ENCODE measurements at regions not wholly inside any gene's neighbourhood (a gene's known extent, or its start where the extent isn't known, plus 50 kb on each side); places are given as distances from the start of the nearest gene placed in this dataset.

GRCh38 chr5:96595300-96596090 is 66.7 kb upstream of the CAST start:
- peak; percentile 61 for DNase-seq

GRCh38 chr5:96597438-96598020 is 64.6 kb upstream of the CAST start:
- peak; percentile 69 for DNase-seq

- no peak for DNase-seq
Measured at GRCh38 chr5:96601200-96601599, 61.0 kb upstream of the CAST start.

- DNase-seq, result peak; percentile 92
Measured at GRCh38 chr5:96601715-96602244, 60.4 kb upstream of the CAST start.

GRCh38 chr5:96602776-96603175 is 59.4 kb upstream of the CAST start:
- peak; percentile 65 for DNase-seq

- DNase-seq, result no peak
Measured at GRCh38 chr5:96605144-96605837, 56.9 kb upstream of the CAST start.

GRCh38 chr5:96609369-96609768 is 52.8 kb upstream of the CAST start:
- DNase-seq, result no peak

- no peak for DNase-seq
Measured at GRCh38 chr5:96610747-96611146, 51.4 kb upstream of the CAST start.

- DNase-seq, result peak; percentile 21
Measured at GRCh38 chr5:96611946-96612345, 50.2 kb upstream of the CAST start.

All from DMS53 (cell line).